WTC11 (cell line): ENCODE measurements at regions not wholly inside any gene's neighbourhood (a gene's known extent, or its start where the extent isn't known, plus 50 kb on each side); places are given as distances from the start of the nearest gene placed in this dataset.

Source experiments
- ATAC-seq: fragments of 200-7000 bp; cut with Tn5 transposase; 2 replicates; pipeline ENCODE4 v1.10.0; 2021; ENCODE audit warnings: mild to moderate bottlenecking, moderate library complexity
- CTCF ChIA-PET: fragments of 300-600 bp; sonication (Branson Sonifier 250); formaldehyde crosslinking; loops from one replicate; lab custom pipeline; 2021; ENCODE audit warnings: antibody characterized with exemption; lab: Charles Lee
- POLR2A ChIA-PET: fragments of 350-600 bp; sonication (Branson Sonifier 250); formaldehyde crosslinking; loops from one replicate; lab custom pipeline; 2021; ENCODE audit warnings: antibody characterized with exemption; lab: Charles Lee
- DNase-seq: peaks from one replicate; pipeline ENCODE4 v3.0.0; 2021; ENCODE audit warnings: low spot score
- H3K27ac Mint-ChIP-seq: 2 replicates; pipeline ENCODE4 v1.8.0; 2021; ENCODE audit warnings: mixed read lengths
- H3K27me3 Mint-ChIP-seq: 2 replicates; pipeline ENCODE4 v1.8.0; 2021; ENCODE audit warnings: low read depth, mild to moderate bottlenecking, moderate library complexity, mixed read lengths
- H3K36me3 Mint-ChIP-seq: 2 replicates; pipeline ENCODE4 v1.8.0; 2021; ENCODE audit warnings: mixed read lengths
- H3K4me1 Mint-ChIP-seq: 2 replicates; pipeline ENCODE4 v1.8.0; 2022; ENCODE audit warnings: mixed read lengths
- H3K4me3 Mint-ChIP-seq: 2 replicates; pipeline ENCODE4 v1.8.0; 2021; ENCODE audit warnings: mild to moderate bottlenecking, moderate library complexity, mixed read lengths
- H3K9me3 Mint-ChIP-seq: 2 replicates; pipeline ENCODE4 v1.8.0; 2021; ENCODE audit warnings: mixed read lengths
- CREB1 ChIP-seq: sonication (generic); formaldehyde crosslinking; IDR thresholded peaks from 2 replicates; pipeline ENCODE4 v1.8.0; 2023; ENCODE audit warnings: mild to moderate bottlenecking, missing genetic modification reagents
- CREM ChIP-seq: sonication (generic); formaldehyde crosslinking; IDR thresholded peaks from 2 replicates; pipeline ENCODE4 v1.8.1; 2022; ENCODE audit warnings: mild to moderate bottlenecking, missing genetic modification reagents, moderate library complexity
- ELF4 ChIP-seq: sonication (generic); formaldehyde crosslinking; IDR thresholded peaks from 2 replicates; pipeline ENCODE4 v1.8.1; 2022; ENCODE audit warnings: low read depth, mild to moderate bottlenecking, moderate library complexity, missing genetic modification reagents
- ETV6 ChIP-seq: sonication (generic); formaldehyde crosslinking; IDR thresholded peaks from 2 replicates; pipeline ENCODE4 v1.8.1; 2022; ENCODE audit warnings: mild to moderate bottlenecking, missing genetic modification reagents
- FOXJ3 ChIP-seq: sonication (generic); formaldehyde crosslinking; IDR thresholded peaks from 2 replicates; pipeline ENCODE4 v1.9.0; 2021; ENCODE audit warnings: missing genetic modification reagents, mild to moderate bottlenecking, borderline replicate concordance
- FOXP1 ChIP-seq: sonication (generic); formaldehyde crosslinking; IDR thresholded peaks from 2 replicates; pipeline ENCODE4 v1.8.0; 2022; ENCODE audit warnings: missing genetic modification reagents, mild to moderate bottlenecking, moderate library complexity, borderline replicate concordance
- JAZF1 ChIP-seq: fragments of 250-450 bp; sonication (Bioruptor Pico); IDR thresholded peaks from 2 replicates; pipeline ENCODE4 v1.9.0; 2021; ENCODE audit warnings: moderate library complexity, mild to moderate bottlenecking, inconsistent platforms
- MYBL2 ChIP-seq: sonication (generic); formaldehyde crosslinking; IDR thresholded peaks from 2 replicates; pipeline ENCODE4 v1.8.1; 2023; ENCODE audit warnings: mild to moderate bottlenecking, moderate library complexity, missing genetic modification reagents
- NR2C2 ChIP-seq: sonication (generic); formaldehyde crosslinking; IDR thresholded peaks from 2 replicates; pipeline ENCODE4 v1.8.0; 2022; ENCODE audit warnings: mild to moderate bottlenecking, missing genetic modification reagents
- RELA ChIP-seq: sonication (generic); formaldehyde crosslinking; IDR thresholded peaks from 2 replicates; pipeline ENCODE4 v1.8.1; 2022; ENCODE audit warnings: missing genetic modification reagents, mild to moderate bottlenecking, borderline replicate concordance
- SMAD4 ChIP-seq: sonication (generic); formaldehyde crosslinking; IDR thresholded peaks from 2 replicates; pipeline ENCODE4 v1.8.0; 2022; ENCODE audit warnings: mild to moderate bottlenecking, missing genetic modification reagents
- ZNF121 ChIP-seq: sonication (generic); formaldehyde crosslinking; IDR thresholded peaks from 2 replicates; pipeline ENCODE4 v1.8.0; 2023; ENCODE audit warnings: missing genetic modification reagents
- TF ChIP-seq, protein P1 (sequence below): sonication (generic); formaldehyde crosslinking; IDR thresholded peaks from 2 replicates; pipeline ENCODE4 v1.8.0; 2023; ENCODE audit warnings: missing genetic modification reagents, mild to moderate bottlenecking, borderline replicate concordance
- TF ChIP-seq, protein P2 (sequence below): sonication (generic); formaldehyde crosslinking; IDR thresholded peaks from 2 replicates; pipeline ENCODE4 v1.8.1; 2022; ENCODE audit warnings: low read depth, missing genetic modification reagents, borderline replicate concordance
- TF ChIP-seq, protein P3 (sequence below): sonication (generic); formaldehyde crosslinking; IDR thresholded peaks from 2 replicates; pipeline ENCODE4 v1.8.1; 2022; ENCODE audit warnings: mild to moderate bottlenecking, moderate library complexity, missing genetic modification reagents
- TF ChIP-seq, protein P4 (sequence below): fragments of 250-450 bp; sonication (Bioruptor Pico); IDR thresholded peaks from 2 replicates; pipeline ENCODE4 v1.9.0; 2021; ENCODE audit warnings: moderate library complexity, mild to moderate bottlenecking, inconsistent platforms, borderline replicate concordance
- TF ChIP-seq, protein P5 (sequence below): fragments of 250-450 bp; sonication (Bioruptor Pico); IDR thresholded peaks from 2 replicates; pipeline ENCODE4 v2.1.2; 2022; ENCODE audit warnings: mild to moderate bottlenecking, moderate library complexity
- TF ChIP-seq, protein P6 (sequence below): sonication (generic); formaldehyde crosslinking; IDR thresholded peaks from 2 replicates; pipeline ENCODE4 v1.8.0; 2022; ENCODE audit warnings: mild to moderate bottlenecking, missing genetic modification reagents
- TF ChIP-seq, protein P7 (sequence below): sonication (generic); formaldehyde crosslinking; IDR thresholded peaks from 2 replicates; pipeline ENCODE4 v1.8.1; 2023; ENCODE audit warnings: mild to moderate bottlenecking, moderate library complexity, missing genetic modification reagents

DNA sequence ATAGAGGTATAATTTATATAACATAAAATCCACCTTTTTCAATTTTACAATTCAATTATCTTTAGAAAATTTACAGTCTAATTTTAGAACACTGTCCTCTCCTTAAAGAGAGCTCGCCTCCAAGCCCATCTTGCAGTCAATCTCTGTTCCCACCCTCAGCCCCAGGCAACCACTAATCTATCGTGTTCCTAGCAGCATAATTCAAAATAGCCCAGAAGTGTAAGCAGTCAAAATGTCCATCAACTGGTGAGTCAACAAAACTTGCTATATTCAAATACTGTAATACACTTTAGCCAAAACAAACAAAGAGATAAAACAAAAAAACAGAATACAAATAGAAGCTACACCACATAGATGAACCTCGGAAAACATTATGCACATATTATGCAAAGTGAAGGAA is 1006.8 kb upstream of the EEF2KMT start (continued):
- TF ChIP-seq, protein P1, sequence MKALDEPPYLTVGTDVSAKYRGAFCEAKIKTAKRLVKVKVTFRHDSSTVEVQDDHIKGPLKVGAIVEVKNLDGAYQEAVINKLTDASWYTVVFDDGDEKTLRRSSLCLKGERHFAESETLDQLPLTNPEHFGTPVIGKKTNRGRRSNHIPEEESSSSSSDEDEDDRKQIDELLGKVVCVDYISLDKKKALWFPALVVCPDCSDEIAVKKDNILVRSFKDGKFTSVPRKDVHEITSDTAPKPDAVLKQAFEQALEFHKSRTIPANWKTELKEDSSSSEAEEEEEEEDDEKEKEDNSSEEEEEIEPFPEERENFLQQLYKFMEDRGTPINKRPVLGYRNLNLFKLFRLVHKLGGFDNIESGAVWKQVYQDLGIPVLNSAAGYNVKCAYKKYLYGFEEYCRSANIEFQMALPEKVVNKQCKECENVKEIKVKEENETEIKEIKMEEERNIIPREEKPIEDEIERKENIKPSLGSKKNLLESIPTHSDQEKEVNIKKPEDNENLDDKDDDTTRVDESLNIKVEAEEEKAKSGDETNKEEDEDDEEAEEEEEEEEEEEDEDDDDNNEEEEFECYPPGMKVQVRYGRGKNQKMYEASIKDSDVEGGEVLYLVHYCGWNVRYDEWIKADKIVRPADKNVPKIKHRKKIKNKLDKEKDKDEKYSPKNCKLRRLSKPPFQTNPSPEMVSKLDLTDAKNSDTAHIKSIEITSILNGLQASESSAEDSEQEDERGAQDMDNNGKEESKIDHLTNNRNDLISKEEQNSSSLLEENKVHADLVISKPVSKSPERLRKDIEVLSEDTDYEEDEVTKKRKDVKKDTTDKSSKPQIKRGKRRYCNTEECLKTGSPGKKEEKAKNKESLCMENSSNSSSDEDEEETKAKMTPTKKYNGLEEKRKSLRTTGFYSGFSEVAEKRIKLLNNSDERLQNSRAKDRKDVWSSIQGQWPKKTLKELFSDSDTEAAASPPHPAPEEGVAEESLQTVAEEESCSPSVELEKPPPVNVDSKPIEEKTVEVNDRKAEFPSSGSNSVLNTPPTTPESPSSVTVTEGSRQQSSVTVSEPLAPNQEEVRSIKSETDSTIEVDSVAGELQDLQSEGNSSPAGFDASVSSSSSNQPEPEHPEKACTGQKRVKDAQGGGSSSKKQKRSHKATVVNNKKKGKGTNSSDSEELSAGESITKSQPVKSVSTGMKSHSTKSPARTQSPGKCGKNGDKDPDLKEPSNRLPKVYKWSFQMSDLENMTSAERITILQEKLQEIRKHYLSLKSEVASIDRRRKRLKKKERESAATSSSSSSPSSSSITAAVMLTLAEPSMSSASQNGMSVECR (CRISPR knock-in tag) = no peak
- TF ChIP-seq ETV6 (no peak), JAZF1 (no peak), CREM (no peak), RELA (CRISPR knock-in tag) (no peak), ZNF121 (CRISPR knock-in tag) (no peak)
- TF ChIP-seq, protein P2, sequence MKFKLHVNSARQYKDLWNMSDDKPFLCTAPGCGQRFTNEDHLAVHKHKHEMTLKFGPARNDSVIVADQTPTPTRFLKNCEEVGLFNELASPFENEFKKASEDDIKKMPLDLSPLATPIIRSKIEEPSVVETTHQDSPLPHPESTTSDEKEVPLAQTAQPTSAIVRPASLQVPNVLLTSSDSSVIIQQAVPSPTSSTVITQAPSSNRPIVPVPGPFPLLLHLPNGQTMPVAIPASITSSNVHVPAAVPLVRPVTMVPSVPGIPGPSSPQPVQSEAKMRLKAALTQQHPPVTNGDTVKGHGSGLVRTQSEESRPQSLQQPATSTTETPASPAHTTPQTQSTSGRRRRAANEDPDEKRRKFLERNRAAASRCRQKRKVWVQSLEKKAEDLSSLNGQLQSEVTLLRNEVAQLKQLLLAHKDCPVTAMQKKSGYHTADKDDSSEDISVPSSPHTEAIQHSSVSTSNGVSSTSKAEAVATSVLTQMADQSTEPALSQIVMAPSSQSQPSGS (CRISPR knock-in tag) = no peak
- TF ChIP-seq, protein P3, sequence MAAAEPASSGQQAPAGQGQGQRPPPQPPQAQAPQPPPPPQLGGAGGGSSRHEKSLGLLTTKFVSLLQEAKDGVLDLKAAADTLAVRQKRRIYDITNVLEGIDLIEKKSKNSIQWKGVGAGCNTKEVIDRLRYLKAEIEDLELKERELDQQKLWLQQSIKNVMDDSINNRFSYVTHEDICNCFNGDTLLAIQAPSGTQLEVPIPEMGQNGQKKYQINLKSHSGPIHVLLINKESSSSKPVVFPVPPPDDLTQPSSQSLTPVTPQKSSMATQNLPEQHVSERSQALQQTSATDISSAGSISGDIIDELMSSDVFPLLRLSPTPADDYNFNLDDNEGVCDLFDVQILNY (CRISPR knock-in tag) = no peak
- TF ChIP-seq, protein P4, sequence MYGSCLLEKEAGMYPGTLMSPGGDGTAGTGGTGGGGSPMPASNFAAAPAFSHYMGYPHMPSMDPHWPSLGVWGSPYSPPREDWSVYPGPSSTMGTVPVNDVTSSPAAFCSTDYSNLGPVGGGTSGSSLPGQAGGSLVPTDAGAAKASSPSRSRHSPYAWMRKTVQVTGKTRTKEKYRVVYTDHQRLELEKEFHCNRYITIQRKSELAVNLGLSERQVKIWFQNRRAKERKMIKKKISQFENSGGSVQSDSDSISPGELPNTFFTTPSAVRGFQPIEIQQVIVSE = no peak
- TF ChIP-seq, protein P5, sequence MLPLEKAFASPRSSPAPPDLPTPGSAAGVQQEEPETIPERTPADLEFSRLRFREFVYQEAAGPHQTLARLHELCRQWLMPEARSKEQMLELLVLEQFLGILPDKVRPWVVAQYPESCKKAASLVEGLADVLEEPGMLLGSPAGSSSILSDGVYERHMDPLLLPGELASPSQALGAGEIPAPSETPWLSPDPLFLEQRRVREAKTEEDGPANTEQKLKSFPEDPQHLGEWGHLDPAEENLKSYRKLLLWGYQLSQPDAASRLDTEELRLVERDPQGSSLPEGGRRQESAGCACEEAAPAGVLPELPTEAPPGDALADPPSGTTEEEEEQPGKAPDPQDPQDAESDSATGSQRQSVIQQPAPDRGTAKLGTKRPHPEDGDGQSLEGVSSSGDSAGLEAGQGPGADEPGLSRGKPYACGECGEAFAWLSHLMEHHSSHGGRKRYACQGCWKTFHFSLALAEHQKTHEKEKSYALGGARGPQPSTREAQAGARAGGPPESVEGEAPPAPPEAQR (CRISPR knock-in tag) = no peak
- TF ChIP-seq, protein P6, sequence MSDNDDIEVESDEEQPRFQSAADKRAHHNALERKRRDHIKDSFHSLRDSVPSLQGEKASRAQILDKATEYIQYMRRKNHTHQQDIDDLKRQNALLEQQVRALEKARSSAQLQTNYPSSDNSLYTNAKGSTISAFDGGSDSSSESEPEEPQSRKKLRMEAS (CRISPR knock-in tag) = no peak
- TF ChIP-seq, all 79 proteins: peak for 0

DNA sequence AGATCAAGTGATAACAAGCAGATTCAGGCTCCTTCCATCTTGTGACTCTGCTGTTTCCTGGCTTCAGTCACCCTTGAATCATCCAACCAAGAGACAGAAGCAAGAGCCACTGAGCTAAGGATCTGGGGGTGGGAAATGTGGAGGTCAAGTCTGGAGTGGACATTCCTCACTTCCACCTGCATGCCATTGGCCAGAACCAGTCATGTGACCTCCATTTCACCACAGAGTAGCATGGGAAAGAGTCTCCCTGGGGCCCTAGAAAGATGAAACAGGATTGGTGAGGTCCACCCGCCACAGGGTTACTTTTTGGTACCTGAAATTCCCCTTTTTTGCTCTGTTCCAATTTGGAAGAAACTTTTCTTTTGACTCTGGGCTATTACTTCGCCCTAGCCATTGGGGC is 1006.0 kb upstream of the EEF2KMT start:
- DNase-seq = no peak
- Mint-ChIP-seq H3K9me3 (peaks cover 76% of the 10 kb centered on the region), H3K4me1 (no peaks in the 10 kb centered on the region), H3K4me3 (no peak overlapping the region), H3K27ac (no peak overlapping the region), H3K36me3 (peaks cover 66% of the 10 kb centered on the region), H3K27me3 (peaks cover 3% of the 10 kb centered on the region)
- no peak for ATAC-seq
- CTCF ChIA-PET = no interaction called here
- POLR2A ChIA-PET = no interaction called here
- TF ChIP-seq CREM (no peak), MYBL2 (no peak), CREB1 (no peak), NR2C2 (CRISPR knock-in tag) (no peak), ELF4 (CRISPR knock-in tag) (no peak), FOXP1 (CRISPR knock-in tag) (no peak), FOXJ3 (CRISPR knock-in tag) (no peak), SMAD4 (CRISPR knock-in tag) (no peak)
- TF ChIP-seq, protein P4 = no peak
- TF ChIP-seq, protein P7, sequence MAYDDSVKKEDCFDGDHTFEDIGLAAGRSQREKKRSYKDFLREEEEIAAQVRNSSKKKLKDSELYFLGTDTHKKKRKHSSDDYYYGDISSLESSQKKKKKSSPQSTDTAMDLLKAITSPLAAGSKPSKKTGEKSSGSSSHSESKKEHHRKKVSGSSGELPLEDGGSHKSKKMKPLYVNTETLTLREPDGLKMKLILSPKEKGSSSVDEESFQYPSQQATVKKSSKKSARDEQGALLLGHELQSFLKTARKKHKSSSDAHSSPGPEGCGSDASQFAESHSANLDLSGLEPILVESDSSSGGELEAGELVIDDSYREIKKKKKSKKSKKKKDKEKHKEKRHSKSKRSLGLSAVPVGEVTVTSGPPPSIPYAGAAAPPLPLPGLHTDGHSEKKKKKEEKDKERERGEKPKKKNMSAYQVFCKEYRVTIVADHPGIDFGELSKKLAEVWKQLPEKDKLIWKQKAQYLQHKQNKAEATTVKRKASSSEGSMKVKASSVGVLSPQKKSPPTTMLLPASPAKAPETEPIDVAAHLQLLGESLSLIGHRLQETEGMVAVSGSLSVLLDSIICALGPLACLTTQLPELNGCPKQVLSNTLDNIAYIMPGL (CRISPR knock-in tag) = no peak
- TF ChIP-seq, protein P1 (CRISPR knock-in tag) = no peak
- TF ChIP-seq, protein P3 (CRISPR knock-in tag) = no peak
